ENCODE measurements at regions not wholly inside any gene's neighbourhood (a gene's known extent, or its start where the extent isn't known, plus 50 kb on each side); places are given as distances from the start of the nearest gene placed in this dataset.

- H3K9me3 Mint-ChIP-seq (ENCODE audit: unreplicated experiment): no peaks in the 10 kb centered on the region
- CTCF ChIA-PET: interaction anchor here (0.9 kb wide), 1 partner anchor 15 kb away, joined by 3 read pairs; no protein-coding TSS in a partner anchor
- H3K4me1 Mint-ChIP-seq (ENCODE audit: insufficient read depth, unreplicated experiment): peaks cover 7% of the 10 kb centered on the region
- DNase-seq (ENCODE audit: unreplicated experiment): no peak
- intact Hi-C loops (cut with micrococcal nuclease): no loop called here
- H3K36me3 Mint-ChIP-seq (ENCODE audit: insufficient read depth, unreplicated experiment): no peaks in the 10 kb centered on the region
- no TSS peak for BruUV-seq (replicated peaks)
- H3K27ac Mint-ChIP-seq (ENCODE audit: low read depth, unreplicated experiment): no peak overlapping the region
- no peak overlapping the region for H3K4me3 Mint-ChIP-seq (ENCODE audit: unreplicated experiment)
- POLR2A ChIA-PET: no interaction called here
- no peak for TF ChIP-seq CTCF (IDR thresholded peaks at IDR 0.05; ENCODE audit: unreplicated experiment)
- H3K27me3 Mint-ChIP-seq (ENCODE audit: insufficient read depth, unreplicated experiment): no peaks in the 10 kb centered on the region
Observed at GRCh38 chr3:152976239-152976638, 141.3 kb downstream of the P2RY1 start.

GRCh38 chr3:152977366-152977765 lies 142.4 kb downstream of the P2RY1 start:
- Mint-ChIP-seq H3K27me3 (ENCODE audit: insufficient read depth, unreplicated experiment) (no peaks in the 10 kb centered on the region), H3K27ac (ENCODE audit: low read depth, unreplicated experiment) (peak overlapping the region; percentile 14), H3K4me1 (ENCODE audit: insufficient read depth, unreplicated experiment) (peaks cover 7% of the 10 kb centered on the region), H3K9me3 (ENCODE audit: unreplicated experiment) (no peaks in the 10 kb centered on the region), H3K4me3 (ENCODE audit: unreplicated experiment) (no peak overlapping the region), H3K36me3 (ENCODE audit: insufficient read depth, unreplicated experiment) (no peaks in the 10 kb centered on the region)
- BruUV-seq (replicated peaks): no TSS peak
- CTCF ChIA-PET: interaction anchor here (0.7 kb wide), 2 partner anchors 56 to 96 kb away, joined by 4 read pairs; no protein-coding TSS in a partner anchor
- TF ChIP-seq CTCF (IDR thresholded peaks at IDR 0.05; ENCODE audit: unreplicated experiment): no peak
- intact Hi-C loops (cut with micrococcal nuclease): no loop called here
- peak; percentile 26 for DNase-seq (ENCODE audit: unreplicated experiment)
- POLR2A ChIA-PET: no interaction called here

DNA sequence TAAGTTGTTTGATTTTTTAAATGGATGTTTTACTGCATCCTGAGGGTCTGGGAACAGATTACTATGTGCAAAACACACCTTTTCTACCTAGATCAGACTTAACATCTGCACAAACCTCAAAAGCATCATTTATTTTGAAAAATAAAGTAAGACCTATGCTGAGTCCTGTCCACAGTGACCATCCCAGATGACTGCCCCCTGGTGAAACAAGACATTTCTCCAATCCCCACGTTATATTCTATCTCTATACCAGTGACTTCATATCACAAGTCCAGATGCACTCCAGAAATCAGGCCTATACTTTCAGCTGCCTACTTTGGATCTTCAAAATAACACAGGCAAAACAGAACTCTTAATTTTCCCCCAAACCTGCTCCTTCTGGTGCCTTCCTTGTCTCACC lies 143.2 kb downstream of the P2RY1 start:
- intact Hi-C loops (cut with micrococcal nuclease): no loop called here
- Mint-ChIP-seq H3K9me3 (ENCODE audit: unreplicated experiment) (no peaks in the 10 kb centered on the region), H3K4me1 (ENCODE audit: insufficient read depth, unreplicated experiment) (peaks cover 7% of the 10 kb centered on the region), H3K27me3 (ENCODE audit: insufficient read depth, unreplicated experiment) (no peaks in the 10 kb centered on the region), H3K36me3 (ENCODE audit: insufficient read depth, unreplicated experiment) (no peaks in the 10 kb centered on the region), H3K4me3 (ENCODE audit: unreplicated experiment) (no peak overlapping the region), H3K27ac (ENCODE audit: low read depth, unreplicated experiment) (no peak overlapping the region)
- CTCF ChIA-PET: no interaction called here
- no peak for TF ChIP-seq CTCF (IDR thresholded peaks at IDR 0.05; ENCODE audit: unreplicated experiment)
- no peak for DNase-seq (ENCODE audit: unreplicated experiment)
- no TSS peak for BruUV-seq (replicated peaks)
- POLR2A ChIA-PET: no interaction called here

- no TSS peak for BruUV-seq (replicated peaks)
- no peaks in the 10 kb centered on the region for H3K27me3 Mint-ChIP-seq (ENCODE audit: insufficient read depth, unreplicated experiment)
- no peak for TF ChIP-seq CTCF (IDR thresholded peaks at IDR 0.05; ENCODE audit: unreplicated experiment)
- no peaks in the 10 kb centered on the region for H3K4me1 Mint-ChIP-seq (ENCODE audit: insufficient read depth, unreplicated experiment)
- CTCF ChIA-PET: no interaction called here
- POLR2A ChIA-PET: no interaction called here
- no peaks in the 10 kb centered on the region for H3K9me3 Mint-ChIP-seq (ENCODE audit: unreplicated experiment)
- DNase-seq (ENCODE audit: unreplicated experiment): no peak
- no peak overlapping the region for H3K27ac Mint-ChIP-seq (ENCODE audit: low read depth, unreplicated experiment)
- no peak overlapping the region for H3K4me3 Mint-ChIP-seq (ENCODE audit: unreplicated experiment)
- H3K36me3 Mint-ChIP-seq (ENCODE audit: insufficient read depth, unreplicated experiment): no peaks in the 10 kb centered on the region
- intact Hi-C loops (cut with micrococcal nuclease): no loop called here
Observed at GRCh38 chr3:152997526-152997925, 162.6 kb downstream of the P2RY1 start.
